Lower leg skin (tissue), 4 donors: ENCODE measurements at regions not wholly inside any gene's neighbourhood (a gene's known extent, or its start where the extent isn't known, plus 50 kb on each side); places are given as distances from the start of the nearest gene placed in this dataset.

Source experiments
- DNase-seq, 2 donors: peaks; one replicate each; pipeline ENCODE4 v3.0.0-alpha.2; 2019; ENCODE audit warnings: low spot score in 2 of 2
- H3K4me3 ChIP-seq: fragments of 200-600 bp; sonication (generic); 2 replicates; pipeline ENCODE4 v1.5.1; 2017; ENCODE audit warnings: mild to moderate bottlenecking, low read depth; ENCODE audit not compliant: poor library complexity, severe bottlenecking
- CTCF ChIP-seq, 3 donors: fragments of 450-650 bp; IDR thresholded peaks; one replicate each; pipeline ENCODE4 v1.5.1; 2016; ENCODE audit warnings: antibody characterized with exemption in 3 of 3, mild to moderate bottlenecking in 3 of 3, moderate library complexity in 2 of 3
- POLR2A ChIP-seq, 2 donors: fragments of 450-650 bp; IDR thresholded peaks; one replicate each; pipeline ENCODE4 v1.6.1; 2016 to 2017; ENCODE audit warnings: antibody characterized with exemption in 2 of 2, mild to moderate bottlenecking in 1 of 2, moderate library complexity in 1 of 2
- WGBS, 2 donors: methylation state at CpG; one replicate each; pipeline ENCODE4 v1.1.5; 2018; 5-methylcytosine and 5-hydroxymethylcytosine counted together
- intact Hi-C: fragments of 100-400 bp; cut with DNase I; formaldehyde crosslinking; loops from one replicate; pipeline ENCODE4 v1.15.0; 2023; ENCODE audit warnings: low total_unique reads

GRCh38 chr2:6224267-6224666 is 532.1 kb downstream of the SOX11 start:
- TF ChIP-seq CTCF (IDR thresholded peaks at IDR 0.05) (no peak), POLR2A (IDR thresholded peaks at IDR 0.05) (no peak)
- WGBS, 2 donors: 50 to 54% methylated on average over 4 of the region's 4 CpGs
- intact Hi-C loops: no loop called here

GRCh38 chr2:6228251-6228650 is 536.1 kb downstream of the SOX11 start:
- DNase-seq: no peak
- intact Hi-C loops: no loop called here
- 40 to 45% methylated on average over 2 of the region's 2 CpGs for WGBS, 2 donors
- no peak overlapping the region for H3K4me3 ChIP-seq
- TF ChIP-seq POLR2A (IDR thresholded peaks at IDR 0.05) (no peak), CTCF (IDR thresholded peaks at IDR 0.05) (no peak)

More at GRCh38 chr2:6224267-6224666, 532.1 kb downstream of the SOX11 start:
- H3K4me3 ChIP-seq: no peak overlapping the region
- DNase-seq: no peak

GRCh38 chr2:6231166-6231565 is 539.0 kb downstream of the SOX11 start:
- WGBS, 2 donors: 87 to 92% methylated on average over 5 of the region's 5 CpGs
- TF ChIP-seq CTCF (IDR thresholded peaks at IDR 0.05) (no peak), POLR2A (IDR thresholded peaks at IDR 0.05) (no peak)
- no peak for DNase-seq
- intact Hi-C loops: no loop called here
- H3K4me3 ChIP-seq: no peak overlapping the region

GRCh38 chr2:6233993-6234392 is 541.8 kb downstream of the SOX11 start:
- H3K4me3 ChIP-seq: no peak overlapping the region
- no peak for DNase-seq
- no peak for TF ChIP-seq POLR2A (IDR thresholded peaks at IDR 0.05)
- intact Hi-C loops: no loop called here
- WGBS, 2 donors: 42 to 51% methylated on average over 4 of the region's 4 CpGs

- no peak for DNase-seq
- WGBS, 2 donors: 73 to 75% methylated on average over 3 of the region's 3 CpGs
- intact Hi-C loops: no loop called here
- H3K4me3 ChIP-seq: no peak overlapping the region
- TF ChIP-seq POLR2A (IDR thresholded peaks at IDR 0.05) (no peak), CTCF (IDR thresholded peaks at IDR 0.05) (no peak)
Observed at GRCh38 chr2:6234702-6235101, 542.5 kb downstream of the SOX11 start.

GRCh38 chr2:6236317-6236716 is 544.1 kb downstream of the SOX11 start:
- H3K4me3 ChIP-seq: no peak overlapping the region
- no peak for DNase-seq
- intact Hi-C loops: no loop called here
- no peak for TF ChIP-seq CTCF (IDR thresholded peaks at IDR 0.05)
- TF ChIP-seq POLR2A (IDR thresholded peaks at IDR 0.05): no peak
- WGBS, 2 donors: 79 to 81% methylated on average over 5 of the region's 5 CpGs
